IMR-90 (cell line): ENCODE measurements at regions not wholly inside any gene's neighbourhood (a gene's known extent, or its start where the extent isn't known, plus 50 kb on each side); places are given as distances from the start of the nearest gene placed in this dataset.

Experiments
- CTCF ChIP-seq: conservative IDR thresholded peaks from 2 replicates; pipeline ENCODE4 v1.5.1; 2012; ENCODE audit warnings: mild to moderate bottlenecking, low read depth, low read length, improper control_type of control experiment
- ELK1 ChIP-seq: fragments of 150-350 bp; IDR thresholded peaks from 2 replicates; pipeline ENCODE4 v1.6.1; 2016; ENCODE audit warnings: low read depth, mild to moderate bottlenecking, low read length, moderate library complexity, borderline replicate concordance
- RCOR1 ChIP-seq: IDR thresholded peaks from 2 replicates; pipeline ENCODE4 v1.6.1; 2012; ENCODE audit warnings: mild to moderate bottlenecking, low read length, improper control_type of control experiment; ENCODE audit not compliant: insufficient replicate concordance

- no peak for TF ChIP-seq CTCF
- TF ChIP-seq ELK1: no peak
- TF ChIP-seq RCOR1: no peak
These were observed 1191.6 kb upstream of the CRIM1 start for GRCh38 chr2:35163948-35164347.
